Chondrocyte (in vitro differentiated cells): ENCODE measurements at regions not wholly inside any gene's neighbourhood (a gene's known extent, or its start where the extent isn't known, plus 50 kb on each side); places are given as distances from the start of the nearest gene placed in this dataset.

Source experiments
- DNase-seq: peaks from one replicate; pipeline ENCODE4 v3.0.0; 2021; ENCODE audit warnings: mixed read lengths, low spot score
- H3K27ac Mint-ChIP-seq: one replicate; pipeline ENCODE4 v1.8.0; 2021; ENCODE audit warnings: mild to moderate bottlenecking, moderate library complexity, mixed read lengths; ENCODE audit not compliant: unreplicated experiment
- H3K27me3 Mint-ChIP-seq: 2 replicates; pipeline ENCODE4 v1.8.0; 2021; ENCODE audit warnings: low read depth, mixed read lengths
- H3K36me3 Mint-ChIP-seq: 2 replicates; pipeline ENCODE4 v1.8.0; 2021; ENCODE audit warnings: low read depth, mixed read lengths
- H3K4me1 Mint-ChIP-seq: 2 replicates; pipeline ENCODE4 v1.8.0; 2021; ENCODE audit warnings: low read depth, mild to moderate bottlenecking, mixed read lengths
- H3K4me3 Mint-ChIP-seq: one replicate; pipeline ENCODE4 v1.8.0; 2021; ENCODE audit warnings: mild to moderate bottlenecking, moderate library complexity, mixed read lengths; ENCODE audit not compliant: unreplicated experiment
- H3K9me3 Mint-ChIP-seq: 2 replicates; pipeline ENCODE4 v1.8.0; 2021; ENCODE audit warnings: low read depth, mixed read lengths
- CTCF ChIP-seq: fragments of 200-600 bp; sonication (generic); IDR thresholded peaks from 2 replicates; pipeline ENCODE4 v1.5.0; 2021; ENCODE audit warnings: antibody characterized with exemption, mild to moderate bottlenecking, moderate library complexity

- DNase-seq: no peak
- TF ChIP-seq CTCF: no peak
- H3K4me1 Mint-ChIP-seq: peaks cover 28% of the 10 kb centered on the region
- H3K27me3 Mint-ChIP-seq: no peaks in the 10 kb centered on the region
- H3K27ac Mint-ChIP-seq: no peak overlapping the region
- H3K4me3 Mint-ChIP-seq: no peak overlapping the region
- H3K36me3 Mint-ChIP-seq: no peaks in the 10 kb centered on the region
- H3K9me3 Mint-ChIP-seq: peaks cover 6% of the 10 kb centered on the region
These were observed 117.6 kb upstream of the SPRY2 start for GRCh38 chr13:80458543-80458942.

- Mint-ChIP-seq H3K4me3 (no peak overlapping the region), H3K27me3 (no peaks in the 10 kb centered on the region), H3K27ac (peak overlapping the region; percentile 88), H3K36me3 (no peaks in the 10 kb centered on the region), H3K4me1 (peaks cover 52% of the 10 kb centered on the region), H3K9me3 (peaks cover 6% of the 10 kb centered on the region)
- TF ChIP-seq CTCF: no peak
- DNase-seq: no peak
These were observed 113.3 kb upstream of the SPRY2 start for GRCh38 chr13:80454245-80454644.

GRCh38 chr13:80452279-80452678, 111.4 kb upstream of the SPRY2 start:
- Mint-ChIP-seq H3K4me1 (peaks cover 46% of the 10 kb centered on the region), H3K4me3 (no peak overlapping the region), H3K27me3 (no peaks in the 10 kb centered on the region), H3K9me3 (peaks cover 6% of the 10 kb centered on the region), H3K36me3 (no peaks in the 10 kb centered on the region), H3K27ac (no peak overlapping the region)
- no peak for TF ChIP-seq CTCF
- DNase-seq: no peak

- Mint-ChIP-seq H3K27ac (peak overlapping the region; percentile 46), H3K4me1 (peaks cover 46% of the 10 kb centered on the region), H3K4me3 (no peak overlapping the region), H3K9me3 (peaks cover 6% of the 10 kb centered on the region), H3K36me3 (no peaks in the 10 kb centered on the region), H3K27me3 (no peaks in the 10 kb centered on the region)
- no peak for TF ChIP-seq CTCF
- DNase-seq: no peak
These were observed 110.7 kb upstream of the SPRY2 start for GRCh38 chr13:80451641-80452040.

- Mint-ChIP-seq H3K27ac (no peak overlapping the region), H3K4me3 (no peak overlapping the region), H3K4me1 (peaks cover 42% of the 10 kb centered on the region), H3K36me3 (no peaks in the 10 kb centered on the region), H3K27me3 (no peaks in the 10 kb centered on the region), H3K9me3 (peaks cover 6% of the 10 kb centered on the region)
- DNase-seq: no peak
- no peak for TF ChIP-seq CTCF
These were observed 109.5 kb upstream of the SPRY2 start for GRCh38 chr13:80450386-80450785.
